HPDE6-E6E7 (cell line): ENCODE measurements at regions not wholly inside any gene's neighbourhood (a gene's known extent, or its start where the extent isn't known, plus 50 kb on each side); places are given as distances from the start of the nearest gene placed in this dataset.
A peak's percentile ranks its signal among the peaks of the same experiment; 100 is the strongest.

ENCODE experiments used
- DNase-seq: peaks from one replicate; pipeline ENCODE4 v3.0.0; 2011; ENCODE audit warnings: missing footprints; ENCODE audit errors: extremely low spot score

DNA sequence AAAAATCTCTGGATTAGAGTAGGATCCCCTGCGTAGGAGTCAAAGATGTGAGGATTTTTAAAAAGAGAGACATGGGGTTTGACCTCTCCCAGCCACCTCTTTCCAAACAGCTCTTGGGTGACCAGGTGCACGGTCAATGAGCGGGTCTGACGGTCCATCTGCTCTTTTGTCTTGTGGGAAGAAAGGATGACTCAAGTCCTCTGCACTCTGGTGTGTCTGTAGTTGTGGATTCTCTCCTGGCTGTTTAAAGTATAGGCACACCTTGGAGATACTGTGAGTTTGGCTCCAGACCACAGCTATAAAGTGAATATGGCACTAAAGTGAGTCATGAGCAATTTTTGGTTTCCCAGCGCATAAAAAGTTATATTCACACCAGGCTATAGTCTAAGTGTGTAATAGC lies 209.8 kb downstream of the BMP7 start:
- no peak for DNase-seq

DNA sequence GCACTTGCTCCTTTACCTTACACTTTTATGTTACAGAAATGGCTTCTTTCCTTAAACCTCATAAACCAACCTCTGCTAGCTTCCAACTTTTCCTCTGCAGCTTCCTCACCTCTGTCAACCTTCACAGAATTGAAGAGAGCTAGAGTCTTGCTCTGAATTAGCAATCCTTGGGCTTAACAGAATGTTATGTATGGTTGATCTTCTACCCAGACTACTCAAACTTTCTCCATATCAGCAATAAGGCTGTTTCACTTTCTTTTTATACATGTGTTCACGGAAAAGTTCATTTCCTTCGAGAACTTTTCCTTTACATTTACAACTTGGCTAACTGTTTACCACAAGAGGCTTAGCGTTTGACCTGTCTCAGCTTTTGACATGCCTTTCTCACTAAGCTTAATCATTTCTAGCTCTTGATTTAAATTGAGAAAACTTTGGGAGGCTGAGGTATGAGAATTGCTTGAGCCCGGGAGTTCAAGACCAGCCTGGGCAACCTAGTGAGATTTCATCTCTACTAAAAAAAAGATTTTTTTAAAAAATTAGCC lies 207.3 kb downstream of the BMP7 start:
- DNase-seq, result no peak

DNA sequence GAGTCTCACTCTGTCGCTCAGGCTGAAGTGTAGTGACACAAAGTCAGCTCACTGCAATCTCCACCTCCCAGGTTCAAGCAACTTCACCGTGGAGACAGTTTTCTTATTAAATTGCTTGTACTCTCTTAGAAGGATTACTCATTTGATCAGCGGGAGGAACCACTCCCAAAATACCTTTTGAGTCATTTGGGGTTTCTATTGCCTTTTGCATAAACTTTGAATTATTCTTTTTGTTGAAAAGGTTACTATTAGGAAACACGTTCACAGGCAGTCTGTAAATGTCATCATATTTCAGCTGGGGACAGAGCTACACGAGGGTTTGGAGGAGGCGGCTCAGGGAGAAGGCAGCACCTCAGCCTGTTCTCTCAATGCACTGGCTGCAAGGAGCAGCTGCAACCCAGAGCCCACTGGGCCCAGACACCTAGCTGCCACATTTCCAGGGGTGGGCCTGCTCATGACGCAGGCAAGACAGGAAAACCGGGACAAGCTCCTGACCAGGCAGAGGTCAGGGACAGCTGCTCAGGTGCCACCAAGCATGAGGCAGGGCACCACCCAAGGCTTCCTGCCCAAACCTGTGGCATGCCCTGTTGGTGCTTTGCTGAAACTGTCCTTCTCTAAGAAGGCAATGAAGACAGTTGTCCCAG lies 205.9 kb downstream of the BMP7 start:
- peak; percentile 48 for DNase-seq

GRCh38 chr20:57061051-57061900 lies 205.2 kb downstream of the BMP7 start:
- peak; percentile 36 for DNase-seq

- DNase-seq, result no peak
Observed at GRCh38 chr20:57062241-57062640, 204.2 kb downstream of the BMP7 start.

- DNase-seq, result no peak
Observed at GRCh38 chr20:57062696-57063270, 203.7 kb downstream of the BMP7 start.

GRCh38 chr20:57064836-57065235 lies 201.6 kb downstream of the BMP7 start:
- no peak for DNase-seq

- DNase-seq, result no peak
Observed at GRCh38 chr20:57065646-57066045, 200.8 kb downstream of the BMP7 start.

DNA sequence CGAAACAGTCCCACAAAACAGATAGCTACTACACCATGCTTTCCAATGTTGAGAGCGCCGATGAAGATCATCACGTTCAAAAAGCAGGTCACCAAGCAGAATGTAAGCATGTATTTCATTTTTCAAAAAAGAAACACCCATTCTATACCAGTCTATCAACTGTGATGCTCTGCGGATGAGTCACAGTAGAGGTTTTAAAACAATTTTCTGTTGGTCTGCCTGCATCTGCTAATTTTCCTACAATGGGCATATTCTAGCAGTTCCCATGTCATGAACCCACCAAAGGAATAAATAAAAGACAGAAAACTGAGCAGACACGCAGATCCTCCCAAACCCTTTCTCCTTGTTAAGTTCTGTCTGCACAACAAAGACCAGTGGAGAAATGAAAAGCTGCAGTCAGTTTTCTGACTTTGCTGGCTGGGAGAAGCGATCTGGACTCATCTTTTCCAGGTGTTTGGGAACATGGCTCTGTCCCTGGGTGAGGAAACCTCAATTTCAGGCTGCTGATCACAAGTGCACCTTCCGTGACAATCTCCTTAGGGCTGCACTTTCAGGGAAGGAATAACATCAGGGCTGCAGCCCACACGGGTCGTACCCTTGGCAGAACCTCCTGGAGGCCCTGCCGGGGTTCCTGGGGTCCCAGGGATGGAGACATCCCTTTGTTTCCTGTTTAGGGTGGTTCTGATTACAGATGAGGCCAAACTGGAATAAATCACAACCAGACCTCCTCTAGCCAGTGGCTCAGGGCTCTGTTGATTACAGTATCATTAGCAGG lies 200.1 kb downstream of the BMP7 start:
- no peak for DNase-seq

GRCh38 chr20:57069442-57069841 lies 197.0 kb downstream of the BMP7 start:
- no peak for DNase-seq

- DNase-seq, result no peak
Observed at GRCh38 chr20:57070296-57070695, 196.1 kb downstream of the BMP7 start.

DNA sequence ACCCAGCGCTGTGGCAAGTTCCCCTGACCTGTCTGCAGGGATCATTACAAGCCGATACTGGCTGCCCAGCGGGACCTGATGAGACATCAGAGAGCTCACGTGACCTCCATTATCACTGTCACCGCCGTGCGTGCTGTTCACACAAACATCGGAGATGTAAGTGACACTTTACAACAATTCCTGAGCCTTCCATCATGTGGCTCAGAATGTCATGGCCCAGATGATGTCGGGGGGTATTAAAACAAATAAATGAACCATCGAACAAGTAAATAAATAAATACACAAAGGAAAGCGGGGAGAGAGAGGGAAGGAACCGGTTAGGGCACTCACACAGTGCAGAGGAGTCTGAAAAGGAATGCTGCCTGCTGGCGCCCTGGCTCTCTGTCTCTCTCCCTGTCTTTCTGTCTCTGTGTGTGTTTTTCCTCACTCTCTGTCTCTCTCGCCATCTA lies 195.1 kb downstream of the BMP7 start:
- DNase-seq, result no peak

- no peak for DNase-seq
Observed at GRCh38 chr20:57071954-57072583, 194.4 kb downstream of the BMP7 start.

- no peak for DNase-seq
Observed at GRCh38 chr20:57073402-57073801, 193.0 kb downstream of the BMP7 start.

GRCh38 chr20:57074386-57074785 lies 192.1 kb downstream of the BMP7 start:
- no peak for DNase-seq

GRCh38 chr20:57075181-57075580 lies 191.3 kb downstream of the BMP7 start:
- no peak for DNase-seq

DNA sequence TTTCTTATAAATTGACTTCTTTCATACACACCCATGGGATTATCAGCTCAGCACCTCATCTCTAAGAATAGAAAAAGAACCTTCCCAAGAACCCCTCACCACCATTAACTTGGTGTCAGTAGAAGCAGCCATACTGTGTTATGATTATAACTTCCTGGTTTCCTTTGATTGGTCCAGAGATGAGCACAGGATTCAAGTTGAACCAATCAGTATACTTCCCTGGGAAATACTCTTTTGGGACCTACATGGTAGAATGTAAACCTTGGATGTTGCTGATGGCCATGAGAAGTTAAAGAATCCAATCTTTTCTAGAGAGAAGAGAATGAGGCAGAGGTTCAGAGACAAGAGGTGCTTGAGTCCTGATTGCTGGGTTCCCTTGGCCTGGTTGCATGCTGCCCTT lies 190.8 kb downstream of the BMP7 start:
- DNase-seq, result no peak

DNA sequence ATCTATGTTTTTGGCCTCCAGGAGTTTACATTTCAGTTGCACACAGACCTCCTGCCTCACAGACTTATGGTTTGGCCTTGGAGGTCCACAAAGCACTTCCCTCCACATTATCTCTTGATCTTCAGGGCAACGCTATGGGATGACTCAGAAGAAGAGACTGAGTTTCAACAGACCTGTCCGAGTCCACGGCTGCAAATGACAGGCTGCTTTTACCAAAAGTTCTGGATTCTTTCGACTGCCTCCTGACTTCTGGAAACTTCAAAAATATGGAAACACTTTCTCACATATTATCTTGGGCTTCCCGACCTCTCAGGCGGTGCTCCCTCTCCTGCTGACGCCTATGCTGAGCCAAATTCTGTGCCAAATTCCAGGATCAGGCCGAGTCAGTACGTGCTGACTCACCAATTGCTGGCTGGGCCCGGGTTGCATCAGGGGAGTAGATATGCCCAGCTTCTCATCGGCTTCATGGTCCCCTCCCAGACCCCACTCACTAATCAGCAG lies 190.2 kb downstream of the BMP7 start:
- DNase-seq, result no peak

- DNase-seq, result no peak
Observed at GRCh38 chr20:57076951-57077350, 189.5 kb downstream of the BMP7 start.

- DNase-seq, result no peak
Observed at GRCh38 chr20:57078116-57078515, 188.3 kb downstream of the BMP7 start.
